GM12864 (cell line): ENCODE measurements at regions not wholly inside any gene's neighbourhood (a gene's known extent, or its start where the extent isn't known, plus 50 kb on each side); places are given as distances from the start of the nearest gene placed in this dataset.

Source experiments
- DNase-seq: peaks from one replicate; pipeline ENCODE4 v3.0.0-alpha.2; 2011; ENCODE audit warnings: low read depth
- H3K4me3 ChIP-seq: 2 replicates; pipeline ENCODE4 v1.5.1; 2011; ENCODE audit warnings: mild to moderate bottlenecking, low read depth, low read length, control low read depth
- CTCF ChIP-seq: IDR thresholded peaks from 2 replicates; pipeline ENCODE4 v1.5.1; 2011; ENCODE audit warnings: low read depth, mild to moderate bottlenecking, moderate library complexity, low read length, control low read depth, inconsistent platforms; ENCODE audit errors: missing control alignments

GRCh38 chr7:115435178-115435577 is 513.3 kb downstream of the MDFIC start:
- no peak for TF ChIP-seq CTCF
- H3K4me3 ChIP-seq: no peak overlapping the region
- peak; percentile 19 for DNase-seq

GRCh38 chr7:115429918-115430317 is 508.0 kb downstream of the MDFIC start:
- no peak overlapping the region for H3K4me3 ChIP-seq
- no peak for DNase-seq
- TF ChIP-seq CTCF: no peak

GRCh38 chr7:115417662-115418061 is 495.8 kb downstream of the MDFIC start:
- no peak for DNase-seq
- TF ChIP-seq CTCF: no peak
- H3K4me3 ChIP-seq: no peak overlapping the region

- DNase-seq: peak; percentile 10
- no peak for TF ChIP-seq CTCF
- H3K4me3 ChIP-seq: no peak overlapping the region
These were observed 489.2 kb downstream of the MDFIC start for GRCh38 chr7:115410972-115411686.

- no peak for TF ChIP-seq CTCF
These were observed 488.5 kb downstream of the MDFIC start for GRCh38 chr7:115410434-115410820.

GRCh38 chr7:115409682-115410433 is 488.0 kb downstream of the MDFIC start:
- TF ChIP-seq CTCF: no peak
- H3K4me3 ChIP-seq: no peak overlapping the region
- DNase-seq: no peak

More at GRCh38 chr7:115410434-115410820, 488.5 kb downstream of the MDFIC start:
- DNase-seq: no peak
- H3K4me3 ChIP-seq: no peak overlapping the region
